ENCODE measurements at regions not wholly inside any gene's neighbourhood (a gene's known extent, or its start where the extent isn't known, plus 50 kb on each side); places are given as distances from the start of the nearest gene placed in this dataset.

DNA sequence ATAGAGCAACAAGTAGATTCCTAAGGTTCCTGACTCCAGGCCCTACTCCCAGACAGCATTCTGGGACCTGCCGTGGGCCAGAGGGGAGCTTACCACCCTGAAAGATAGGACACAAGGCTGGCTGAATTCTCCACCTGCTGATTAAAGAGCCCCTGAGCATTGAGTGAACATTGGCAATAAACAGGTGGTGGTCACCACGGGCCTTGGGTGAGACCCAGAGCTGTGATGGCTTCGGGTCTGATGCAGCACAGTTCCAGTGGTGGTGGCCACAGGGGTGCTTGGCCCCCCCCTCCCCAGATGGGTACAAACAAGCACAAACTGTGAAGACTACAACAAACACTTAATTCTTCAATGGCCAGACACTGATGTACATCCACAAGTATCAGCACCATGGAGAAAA lies 444.6 kb downstream of the GASK1B start:
- 93 to 100% methylated on average over 3 of the region's 3 CpGs for WGBS, 2 donors
- no peak overlapping the region for H3K4me3 ChIP-seq (ENCODE audit: low read depth, poor library complexity, severe bottlenecking)
- no peak for TF ChIP-seq POLR2A (IDR thresholded peaks at IDR 0.05)
- TF ChIP-seq, protein P1, sequence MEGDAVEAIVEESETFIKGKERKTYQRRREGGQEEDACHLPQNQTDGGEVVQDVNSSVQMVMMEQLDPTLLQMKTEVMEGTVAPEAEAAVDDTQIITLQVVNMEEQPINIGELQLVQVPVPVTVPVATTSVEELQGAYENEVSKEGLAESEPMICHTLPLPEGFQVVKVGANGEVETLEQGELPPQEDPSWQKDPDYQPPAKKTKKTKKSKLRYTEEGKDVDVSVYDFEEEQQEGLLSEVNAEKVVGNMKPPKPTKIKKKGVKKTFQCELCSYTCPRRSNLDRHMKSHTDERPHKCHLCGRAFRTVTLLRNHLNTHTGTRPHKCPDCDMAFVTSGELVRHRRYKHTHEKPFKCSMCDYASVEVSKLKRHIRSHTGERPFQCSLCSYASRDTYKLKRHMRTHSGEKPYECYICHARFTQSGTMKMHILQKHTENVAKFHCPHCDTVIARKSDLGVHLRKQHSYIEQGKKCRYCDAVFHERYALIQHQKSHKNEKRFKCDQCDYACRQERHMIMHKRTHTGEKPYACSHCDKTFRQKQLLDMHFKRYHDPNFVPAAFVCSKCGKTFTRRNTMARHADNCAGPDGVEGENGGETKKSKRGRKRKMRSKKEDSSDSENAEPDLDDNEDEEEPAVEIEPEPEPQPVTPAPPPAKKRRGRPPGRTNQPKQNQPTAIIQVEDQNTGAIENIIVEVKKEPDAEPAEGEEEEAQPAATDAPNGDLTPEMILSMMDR (IDR thresholded peaks at IDR 0.05): no peak
- DNase-seq (ENCODE audit: low spot score in 2 of 2): no peak
- intact Hi-C loops (cut with DNase I; ENCODE audit: low total_unique reads): no loop called here

DNA sequence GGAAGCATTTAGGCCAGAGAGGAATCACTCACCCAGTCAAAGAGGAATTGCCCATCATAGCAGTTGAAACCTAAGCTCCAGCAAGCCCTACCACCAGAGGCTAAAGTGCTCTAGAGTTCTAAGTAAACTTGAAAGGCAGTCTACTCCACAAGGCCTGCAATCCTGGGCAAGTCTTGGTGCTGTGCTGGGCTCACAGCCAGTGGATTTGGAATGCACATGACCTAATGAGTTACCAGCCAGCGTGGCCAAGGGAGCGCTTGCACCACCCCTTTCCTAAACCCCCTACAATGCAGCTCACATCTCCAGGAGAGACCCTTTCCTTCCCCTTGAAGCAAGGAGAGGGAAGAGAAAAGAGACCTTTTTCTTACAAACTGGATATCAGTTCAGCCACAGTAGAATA lies 445.7 kb downstream of the GASK1B start:
- intact Hi-C loops (cut with DNase I; ENCODE audit: low total_unique reads): no loop called here
- H3K4me3 ChIP-seq (ENCODE audit: low read depth, poor library complexity, severe bottlenecking): no peak overlapping the region
- DNase-seq (ENCODE audit: low spot score in 2 of 2): no peak
- TF ChIP-seq POLR2A (IDR thresholded peaks at IDR 0.05): no peak
- TF ChIP-seq, protein P1 (IDR thresholded peaks at IDR 0.05): no peak
- WGBS, 2 donors: 48 to 67% methylated on average over 2 of the region's 2 CpGs

- TF ChIP-seq POLR2A (IDR thresholded peaks at IDR 0.05): no peak
- TF ChIP-seq, protein P1 (IDR thresholded peaks at IDR 0.05): no peak
- intact Hi-C loops (cut with DNase I; ENCODE audit: low total_unique reads): no loop called here
- DNase-seq (ENCODE audit: low spot score in 2 of 2): no peak
- H3K4me3 ChIP-seq (ENCODE audit: low read depth, poor library complexity, severe bottlenecking): no peak overlapping the region
Observed at GRCh38 chr4:157722146-157722545, 450.7 kb downstream of the GASK1B start.

GRCh38 chr4:157713342-157713741 lies 459.5 kb downstream of the GASK1B start:
- TF ChIP-seq, protein P1 (IDR thresholded peaks at IDR 0.05): no peak
- no peak for TF ChIP-seq POLR2A (IDR thresholded peaks at IDR 0.05)
- WGBS, 2 donors: 40 to 46% methylated on average over 4 of the region's 4 CpGs
- no peak overlapping the region for H3K4me3 ChIP-seq (ENCODE audit: low read depth, poor library complexity, severe bottlenecking)
- intact Hi-C loops (cut with DNase I; ENCODE audit: low total_unique reads): no loop called here
- DNase-seq (ENCODE audit: low spot score in 2 of 2): no peak

- TF ChIP-seq, protein P1 (IDR thresholded peaks at IDR 0.05): no peak
- no peak for TF ChIP-seq POLR2A (IDR thresholded peaks at IDR 0.05)
- DNase-seq (ENCODE audit: low spot score in 2 of 2): no peak
- no peak overlapping the region for H3K4me3 ChIP-seq (ENCODE audit: low read depth, poor library complexity, severe bottlenecking)
- 62 to 66% methylated on average over 2 of the region's 2 CpGs for WGBS, 2 donors
- intact Hi-C loops (cut with DNase I; ENCODE audit: low total_unique reads): no loop called here
Observed at GRCh38 chr4:157706155-157706554, 466.7 kb downstream of the GASK1B start.

DNA sequence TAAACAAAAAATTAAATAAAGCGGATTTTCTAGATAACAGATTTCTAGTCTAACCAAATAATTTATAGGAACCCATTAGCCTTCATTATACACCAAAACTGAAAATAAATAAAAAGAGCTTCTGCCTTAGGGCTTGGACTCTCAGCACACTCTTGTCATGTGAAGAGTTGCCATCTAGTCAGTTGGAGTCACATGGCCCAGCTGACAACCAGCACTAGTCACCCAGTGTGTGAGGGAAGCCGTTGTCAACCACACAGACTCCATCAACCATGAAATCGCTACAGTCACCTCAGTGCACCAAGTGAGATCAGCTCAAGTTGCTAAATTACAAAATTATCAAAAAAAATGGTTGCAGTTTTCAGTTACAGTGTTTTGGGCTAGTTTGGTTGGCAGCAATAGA lies 470.0 kb downstream of the GASK1B start:
- WGBS, 2 donors: 90 to 94% methylated on average over 3 of the region's 3 CpGs
- TF ChIP-seq POLR2A (IDR thresholded peaks at IDR 0.05): no peak
- DNase-seq (ENCODE audit: low spot score in 2 of 2): no peak
- intact Hi-C loops (cut with DNase I; ENCODE audit: low total_unique reads): no loop called here
- H3K4me3 ChIP-seq (ENCODE audit: low read depth, poor library complexity, severe bottlenecking): no peak overlapping the region

Measured in lower leg skin (tissue), 4 donors.